Ishikawa (cell line): ENCODE measurements at regions not wholly inside any gene's neighbourhood (a gene's known extent, or its start where the extent isn't known, plus 50 kb on each side); places are given as distances from the start of the nearest gene placed in this dataset.

Experiments
- CEBPB ChIP-seq: IDR thresholded peaks from 2 replicates; pipeline ENCODE4 v1.6.1; 2012
- CREB1 ChIP-seq: IDR thresholded peaks from 2 replicates; pipeline ENCODE4 v1.6.1; 2012; ENCODE audit warnings: low read depth
- EGR1 ChIP-seq: IDR thresholded peaks from 2 replicates; pipeline ENCODE4 v1.6.1; 2012
- EP300 ChIP-seq: IDR thresholded peaks from 2 replicates; pipeline ENCODE4 v1.6.1; 2012; ENCODE audit warnings: borderline replicate concordance
- FOXM1 ChIP-seq: IDR thresholded peaks from 2 replicates; pipeline ENCODE4 v1.6.1; 2012; ENCODE audit warnings: low read depth, borderline replicate concordance
- MAX ChIP-seq: IDR thresholded peaks from 2 replicates; pipeline ENCODE4 v1.6.1; 2012
- NFIC ChIP-seq: IDR thresholded peaks from 2 replicates; pipeline ENCODE4 v1.6.1; 2012
- RAD21 ChIP-seq: IDR thresholded peaks from 2 replicates; pipeline ENCODE4 v1.6.1; 2012; ENCODE audit warnings: low read depth
- REST ChIP-seq: IDR thresholded peaks from 2 replicates; pipeline ENCODE4 v1.6.1; 2012; ENCODE audit warnings: low read depth, mild to moderate bottlenecking
- TAF1 ChIP-seq: IDR thresholded peaks from 2 replicates; pipeline ENCODE4 v1.6.1; 2012; ENCODE audit warnings: low read depth, mild to moderate bottlenecking
- TCF12 ChIP-seq: IDR thresholded peaks from 2 replicates; pipeline ENCODE4 v1.6.1; 2012; ENCODE audit warnings: low read depth
- TEAD4 ChIP-seq: IDR thresholded peaks from 2 replicates; pipeline ENCODE4 v1.6.1; 2012
- USF1 ChIP-seq: IDR thresholded peaks from 2 replicates; pipeline ENCODE4 v1.6.1; 2012
- YY1 ChIP-seq: IDR thresholded peaks from 2 replicates; pipeline ENCODE4 v1.6.1; 2012; ENCODE audit warnings: low read depth
- ZBTB7A ChIP-seq: IDR thresholded peaks from 2 replicates; pipeline ENCODE4 v1.6.1; 2012; ENCODE audit warnings: low read depth

GRCh38 chr2:101574622-101575021 is 99.7 kb upstream of the RFX8 start:
- TF ChIP-seq CREB1 = no peak
- TF ChIP-seq EP300 = no peak
- no peak for TF ChIP-seq YY1
- no peak for TF ChIP-seq NFIC
- TF ChIP-seq FOXM1 = no peak
- TF ChIP-seq CEBPB = no peak
- no peak for TF ChIP-seq EGR1
- no peak for TF ChIP-seq MAX
- TF ChIP-seq TAF1 = no peak
- no peak for TF ChIP-seq USF1
- TF ChIP-seq TEAD4 = no peak
- TF ChIP-seq REST = no peak
- no peak for TF ChIP-seq RAD21
- no peak for TF ChIP-seq ZBTB7A
- TF ChIP-seq TCF12 = no peak

- no peak for TF ChIP-seq EGR1
- TF ChIP-seq YY1 = no peak
- TF ChIP-seq CREB1 = no peak
- TF ChIP-seq USF1 = no peak
- TF ChIP-seq CEBPB = no peak
- TF ChIP-seq REST = no peak
- no peak for TF ChIP-seq RAD21
- TF ChIP-seq TEAD4 = no peak
- TF ChIP-seq ZBTB7A = no peak
- TF ChIP-seq TAF1 = no peak
- TF ChIP-seq TCF12 = no peak
- no peak for TF ChIP-seq EP300
- TF ChIP-seq MAX = no peak
- no peak for TF ChIP-seq NFIC
- TF ChIP-seq FOXM1 = no peak
Observed at GRCh38 chr2:101571951-101572350, 97.0 kb upstream of the RFX8 start.

GRCh38 chr2:101569886-101570520 is 95.1 kb upstream of the RFX8 start:
- no peak for TF ChIP-seq FOXM1
- TF ChIP-seq EP300 = no peak
- TF ChIP-seq NFIC = no peak
- TF ChIP-seq CREB1 = no peak
- no peak for TF ChIP-seq USF1
- TF ChIP-seq EGR1 = no peak
- no peak for TF ChIP-seq CEBPB
- TF ChIP-seq REST = no peak

- TF ChIP-seq USF1 = no peak
- no peak for TF ChIP-seq RAD21
- TF ChIP-seq EGR1 = no peak
- no peak for TF ChIP-seq ZBTB7A
- TF ChIP-seq TEAD4 = no peak
- TF ChIP-seq REST = no peak
Observed at GRCh38 chr2:101568969-101569368, 94.1 kb upstream of the RFX8 start.
